GM23338 (cell line): ENCODE measurements at regions not wholly inside any gene's neighbourhood (a gene's known extent, or its start where the extent isn't known, plus 50 kb on each side); places are given as distances from the start of the nearest gene placed in this dataset.

Experiments used
- CREB1 ChIP-seq: fragments of 250-450 bp; sonication (Bioruptor Pico); IDR thresholded peaks from 2 replicates; pipeline ENCODE4 v1.5.0; 2020; ENCODE audit warnings: low read depth, mild to moderate bottlenecking, moderate library complexity
- EZH2 ChIP-seq: fragments of 200-600 bp; sonication (generic); IDR thresholded peaks from one replicate; pipeline ENCODE4 v1.8.0; 2017; ENCODE audit warnings: antibody characterized with exemption, mild to moderate bottlenecking, low read depth; ENCODE audit not compliant: unreplicated experiment
- EZH2phosphoT487 ChIP-seq: fragments of 200-600 bp; sonication (generic); IDR thresholded peaks from one replicate; pipeline ENCODE4 v1.8.1; 2018; ENCODE audit warnings: antibody characterized with exemption; ENCODE audit not compliant: unreplicated experiment
- JUNB ChIP-seq: IDR thresholded peaks from one replicate; pipeline ENCODE4 v1.6.1; 2016; ENCODE audit warnings: antibody characterized with exemption; ENCODE audit not compliant: unreplicated experiment
- NANOG ChIP-seq: IDR thresholded peaks from 2 replicates; pipeline ENCODE4 v1.6.1; 2016; ENCODE audit warnings: antibody characterized with exemption, borderline replicate concordance
- POLR2AphosphoS5 ChIP-seq: IDR thresholded peaks from 2 replicates; pipeline ENCODE4 v1.6.1; 2016; ENCODE audit warnings: antibody characterized with exemption, low read depth
- STAT1 ChIP-seq: IDR thresholded peaks from one replicate; pipeline ENCODE4 v1.6.1; 2016; ENCODE audit warnings: antibody characterized with exemption; ENCODE audit not compliant: unreplicated experiment
- ZNF114 ChIP-seq: fragments of 250-450 bp; sonication (Bioruptor Pico); IDR thresholded peaks from 2 replicates; pipeline ENCODE4 v1.5.0; 2020; ENCODE audit warnings: mild to moderate bottlenecking, moderate library complexity
- ZNF331 ChIP-seq: fragments of 250-450 bp; sonication (Bioruptor Pico); IDR thresholded peaks from 2 replicates; pipeline ENCODE4 v1.5.0; 2020; ENCODE audit warnings: low read depth, mild to moderate bottlenecking, moderate library complexity
- TF ChIP-seq, protein P1 (sequence below), 2 experiments: fragments of 200-600 bp in 1 of 2; sonication (generic) in 1 of 2; conservative IDR thresholded peaks; 2 replicates each; pipeline versions ENCODE4 v1.5.1 to v1.6.1; 2016 to 2017; ENCODE audit warnings: antibody characterized with exemption in 2 of 2, low read depth in 2 of 2, mild to moderate bottlenecking in 2 of 2, moderate library complexity in 1 of 2
- TF ChIP-seq, protein P2 (sequence below): IDR thresholded peaks from one replicate; pipeline ENCODE4 v1.6.1; 2018; ENCODE audit warnings: antibody characterized with exemption; ENCODE audit not compliant: unreplicated experiment
- TF ChIP-seq, protein P3 (sequence below): fragments of 250-450 bp; sonication (Bioruptor Pico); IDR thresholded peaks from 2 replicates; pipeline ENCODE4 v1.5.0; 2020; ENCODE audit warnings: mild to moderate bottlenecking, moderate library complexity
- TF ChIP-seq, protein P4 (sequence below): IDR thresholded peaks from 2 replicates; pipeline ENCODE4 v1.6.1; 2016; ENCODE audit warnings: antibody characterized with exemption

DNA sequence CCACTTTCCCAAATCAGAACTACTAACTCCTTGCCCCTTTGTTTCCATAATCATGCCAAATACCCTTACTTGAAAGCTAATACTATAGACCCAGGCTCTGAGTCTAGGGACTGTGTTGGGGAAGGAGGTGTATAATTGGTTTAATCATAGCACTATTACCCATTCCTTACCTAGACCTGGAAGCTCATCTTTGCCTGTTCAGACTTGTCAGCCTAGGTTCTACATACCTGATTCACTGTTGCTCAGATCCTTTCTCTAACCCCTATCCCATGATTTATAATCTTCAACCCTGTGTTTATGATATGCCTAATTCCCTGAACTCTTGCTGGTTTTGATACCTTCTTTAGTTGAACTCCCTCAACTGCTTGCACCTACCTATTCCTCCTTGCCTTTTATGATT lies 123.1 kb upstream of the GRIA3 start:
- TF ChIP-seq, protein P1, sequence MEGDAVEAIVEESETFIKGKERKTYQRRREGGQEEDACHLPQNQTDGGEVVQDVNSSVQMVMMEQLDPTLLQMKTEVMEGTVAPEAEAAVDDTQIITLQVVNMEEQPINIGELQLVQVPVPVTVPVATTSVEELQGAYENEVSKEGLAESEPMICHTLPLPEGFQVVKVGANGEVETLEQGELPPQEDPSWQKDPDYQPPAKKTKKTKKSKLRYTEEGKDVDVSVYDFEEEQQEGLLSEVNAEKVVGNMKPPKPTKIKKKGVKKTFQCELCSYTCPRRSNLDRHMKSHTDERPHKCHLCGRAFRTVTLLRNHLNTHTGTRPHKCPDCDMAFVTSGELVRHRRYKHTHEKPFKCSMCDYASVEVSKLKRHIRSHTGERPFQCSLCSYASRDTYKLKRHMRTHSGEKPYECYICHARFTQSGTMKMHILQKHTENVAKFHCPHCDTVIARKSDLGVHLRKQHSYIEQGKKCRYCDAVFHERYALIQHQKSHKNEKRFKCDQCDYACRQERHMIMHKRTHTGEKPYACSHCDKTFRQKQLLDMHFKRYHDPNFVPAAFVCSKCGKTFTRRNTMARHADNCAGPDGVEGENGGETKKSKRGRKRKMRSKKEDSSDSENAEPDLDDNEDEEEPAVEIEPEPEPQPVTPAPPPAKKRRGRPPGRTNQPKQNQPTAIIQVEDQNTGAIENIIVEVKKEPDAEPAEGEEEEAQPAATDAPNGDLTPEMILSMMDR (conservative IDR thresholded peaks at IDR 0.05; ENCODE audit: low read depth in 2 of 2) = no peak
- TF ChIP-seq CREB1 (CRISPR knock-in tag) = no peak
- TF ChIP-seq EZH2 = no peak
- TF ChIP-seq POLR2AphosphoS5 = no peak
- TF ChIP-seq NANOG = no peak
- TF ChIP-seq, protein P2, sequence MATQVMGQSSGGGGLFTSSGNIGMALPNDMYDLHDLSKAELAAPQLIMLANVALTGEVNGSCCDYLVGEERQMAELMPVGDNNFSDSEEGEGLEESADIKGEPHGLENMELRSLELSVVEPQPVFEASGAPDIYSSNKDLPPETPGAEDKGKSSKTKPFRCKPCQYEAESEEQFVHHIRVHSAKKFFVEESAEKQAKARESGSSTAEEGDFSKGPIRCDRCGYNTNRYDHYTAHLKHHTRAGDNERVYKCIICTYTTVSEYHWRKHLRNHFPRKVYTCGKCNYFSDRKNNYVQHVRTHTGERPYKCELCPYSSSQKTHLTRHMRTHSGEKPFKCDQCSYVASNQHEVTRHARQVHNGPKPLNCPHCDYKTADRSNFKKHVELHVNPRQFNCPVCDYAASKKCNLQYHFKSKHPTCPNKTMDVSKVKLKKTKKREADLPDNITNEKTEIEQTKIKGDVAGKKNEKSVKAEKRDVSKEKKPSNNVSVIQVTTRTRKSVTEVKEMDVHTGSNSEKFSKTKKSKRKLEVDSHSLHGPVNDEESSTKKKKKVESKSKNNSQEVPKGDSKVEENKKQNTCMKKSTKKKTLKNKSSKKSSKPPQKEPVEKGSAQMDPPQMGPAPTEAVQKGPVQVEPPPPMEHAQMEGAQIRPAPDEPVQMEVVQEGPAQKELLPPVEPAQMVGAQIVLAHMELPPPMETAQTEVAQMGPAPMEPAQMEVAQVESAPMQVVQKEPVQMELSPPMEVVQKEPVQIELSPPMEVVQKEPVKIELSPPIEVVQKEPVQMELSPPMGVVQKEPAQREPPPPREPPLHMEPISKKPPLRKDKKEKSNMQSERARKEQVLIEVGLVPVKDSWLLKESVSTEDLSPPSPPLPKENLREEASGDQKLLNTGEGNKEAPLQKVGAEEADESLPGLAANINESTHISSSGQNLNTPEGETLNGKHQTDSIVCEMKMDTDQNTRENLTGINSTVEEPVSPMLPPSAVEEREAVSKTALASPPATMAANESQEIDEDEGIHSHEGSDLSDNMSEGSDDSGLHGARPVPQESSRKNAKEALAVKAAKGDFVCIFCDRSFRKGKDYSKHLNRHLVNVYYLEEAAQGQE = no peak
- TF ChIP-seq EZH2phosphoT487 = no peak
- TF ChIP-seq JUNB = no peak
- no peak for TF ChIP-seq ZNF331 (CRISPR knock-in tag)
- TF ChIP-seq, protein P3, sequence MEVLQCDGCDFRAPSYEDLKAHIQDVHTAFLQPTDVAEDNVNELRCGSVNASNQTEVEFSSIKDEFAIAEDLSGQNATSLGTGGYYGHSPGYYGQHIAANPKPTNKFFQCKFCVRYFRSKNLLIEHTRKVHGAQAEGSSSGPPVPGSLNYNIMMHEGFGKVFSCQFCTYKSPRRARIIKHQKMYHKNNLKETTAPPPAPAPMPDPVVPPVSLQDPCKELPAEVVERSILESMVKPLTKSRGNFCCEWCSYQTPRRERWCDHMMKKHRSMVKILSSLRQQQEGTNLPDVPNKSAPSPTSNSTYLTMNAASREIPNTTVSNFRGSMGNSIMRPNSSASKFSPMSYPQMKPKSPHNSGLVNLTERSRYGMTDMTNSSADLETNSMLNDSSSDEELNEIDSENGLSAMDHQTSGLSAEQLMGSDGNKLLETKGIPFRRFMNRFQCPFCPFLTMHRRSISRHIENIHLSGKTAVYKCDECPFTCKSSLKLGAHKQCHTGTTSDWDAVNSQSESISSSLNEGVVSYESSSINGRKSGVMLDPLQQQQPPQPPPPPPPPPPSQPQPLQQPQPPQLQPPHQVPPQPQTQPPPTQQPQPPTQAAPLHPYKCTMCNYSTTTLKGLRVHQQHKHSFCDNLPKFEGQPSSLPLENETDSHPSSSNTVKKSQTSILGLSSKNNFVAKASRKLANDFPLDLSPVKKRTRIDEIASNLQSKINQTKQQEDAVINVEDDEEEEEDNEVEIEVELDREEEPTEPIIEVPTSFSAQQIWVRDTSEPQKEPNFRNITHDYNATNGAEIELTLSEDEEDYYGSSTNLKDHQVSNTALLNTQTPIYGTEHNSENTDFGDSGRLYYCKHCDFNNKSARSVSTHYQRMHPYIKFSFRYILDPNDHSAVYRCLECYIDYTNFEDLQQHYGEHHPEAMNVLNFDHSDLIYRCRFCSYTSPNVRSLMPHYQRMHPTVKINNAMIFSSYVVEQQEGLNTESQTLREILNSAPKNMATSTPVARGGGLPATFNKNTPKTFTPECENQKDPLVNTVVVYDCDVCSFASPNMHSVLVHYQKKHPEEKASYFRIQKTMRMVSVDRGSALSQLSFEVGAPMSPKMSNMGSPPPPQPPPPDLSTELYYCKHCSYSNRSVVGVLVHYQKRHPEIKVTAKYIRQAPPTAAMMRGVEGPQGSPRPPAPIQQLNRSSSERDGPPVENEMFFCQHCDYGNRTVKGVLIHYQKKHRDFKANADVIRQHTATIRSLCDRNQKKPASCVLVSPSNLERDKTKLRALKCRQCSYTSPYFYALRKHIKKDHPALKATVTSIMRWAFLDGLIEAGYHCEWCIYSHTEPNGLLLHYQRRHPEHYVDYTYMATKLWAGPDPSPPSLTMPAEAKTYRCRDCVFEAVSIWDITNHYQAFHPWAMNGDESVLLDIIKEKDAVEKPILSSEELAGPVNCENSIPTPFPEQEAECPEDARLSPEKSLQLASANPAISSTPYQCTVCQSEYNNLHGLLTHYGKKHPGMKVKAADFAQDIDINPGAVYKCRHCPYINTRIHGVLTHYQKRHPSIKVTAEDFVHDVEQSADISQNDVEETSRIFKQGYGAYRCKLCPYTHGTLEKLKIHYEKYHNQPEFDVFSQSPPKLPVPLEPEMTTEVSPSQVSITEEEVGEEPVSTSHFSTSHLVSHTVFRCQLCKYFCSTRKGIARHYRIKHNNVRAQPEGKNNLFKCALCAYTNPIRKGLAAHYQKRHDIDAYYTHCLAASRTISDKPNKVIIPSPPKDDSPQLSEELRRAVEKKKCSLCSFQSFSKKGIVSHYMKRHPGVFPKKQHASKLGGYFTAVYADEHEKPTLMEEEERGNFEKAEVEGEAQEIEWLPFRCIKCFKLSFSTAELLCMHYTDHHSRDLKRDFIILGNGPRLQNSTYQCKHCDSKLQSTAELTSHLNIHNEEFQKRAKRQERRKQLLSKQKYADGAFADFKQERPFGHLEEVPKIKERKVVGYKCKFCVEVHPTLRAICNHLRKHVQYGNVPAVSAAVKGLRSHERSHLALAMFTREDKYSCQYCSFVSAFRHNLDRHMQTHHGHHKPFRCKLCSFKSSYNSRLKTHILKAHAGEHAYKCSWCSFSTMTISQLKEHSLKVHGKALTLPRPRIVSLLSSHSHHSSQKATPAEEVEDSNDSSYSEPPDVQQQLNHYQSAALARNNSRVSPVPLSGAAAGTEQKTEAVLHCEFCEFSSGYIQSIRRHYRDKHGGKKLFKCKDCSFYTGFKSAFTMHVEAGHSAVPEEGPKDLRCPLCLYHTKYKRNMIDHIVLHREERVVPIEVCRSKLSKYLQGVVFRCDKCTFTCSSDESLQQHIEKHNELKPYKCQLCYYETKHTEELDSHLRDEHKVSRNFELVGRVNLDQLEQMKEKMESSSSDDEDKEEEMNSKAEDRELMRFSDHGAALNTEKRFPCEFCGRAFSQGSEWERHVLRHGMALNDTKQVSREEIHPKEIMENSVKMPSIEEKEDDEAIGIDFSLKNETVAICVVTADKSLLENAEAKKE (CRISPR knock-in tag) = no peak
- no peak for TF ChIP-seq ZNF114 (CRISPR knock-in tag)
- TF ChIP-seq, protein P4, sequence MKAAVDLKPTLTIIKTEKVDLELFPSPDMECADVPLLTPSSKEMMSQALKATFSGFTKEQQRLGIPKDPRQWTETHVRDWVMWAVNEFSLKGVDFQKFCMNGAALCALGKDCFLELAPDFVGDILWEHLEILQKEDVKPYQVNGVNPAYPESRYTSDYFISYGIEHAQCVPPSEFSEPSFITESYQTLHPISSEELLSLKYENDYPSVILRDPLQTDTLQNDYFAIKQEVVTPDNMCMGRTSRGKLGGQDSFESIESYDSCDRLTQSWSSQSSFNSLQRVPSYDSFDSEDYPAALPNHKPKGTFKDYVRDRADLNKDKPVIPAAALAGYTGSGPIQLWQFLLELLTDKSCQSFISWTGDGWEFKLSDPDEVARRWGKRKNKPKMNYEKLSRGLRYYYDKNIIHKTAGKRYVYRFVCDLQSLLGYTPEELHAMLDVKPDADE = no peak
- no peak for TF ChIP-seq STAT1
